H1 (cell line): ENCODE measurements at regions not wholly inside any gene's neighbourhood (a gene's known extent, or its start where the extent isn't known, plus 50 kb on each side); places are given as distances from the start of the nearest gene placed in this dataset.

Experiments
- CTCF ChIA-PET: fragments of 300-600 bp; sonication (Branson Sonifier 250); formaldehyde crosslinking; loops from one replicate; lab custom pipeline; 2021; ENCODE audit not compliant: partially characterized antibody; lab: Charles Lee
- POLR2A ChIA-PET: fragments of 300-600 bp; sonication (Branson Sonifier 250); formaldehyde crosslinking; loops from one replicate; lab custom pipeline; 2021; ENCODE audit warnings: inconsistent platforms; ENCODE audit not compliant: partially characterized antibody; lab: Charles Lee
- DNase-seq, 2 experiments: peaks; one replicate each; pipeline versions ENCODE4 v3.0.0 to v3.0.0-alpha.2; 2010 to 2022; ENCODE audit warnings: low spot score in 2 of 2, low read depth in 1 of 2, mixed read lengths in 1 of 2
- FAIRE-seq: peaks from 2 replicates; lab custom pipeline; 2011; peaks lifted over from hg19 to GRCh38; lab: Jason Lieb, UNC
- H2AFZ ChIP-seq: 2 replicates; pipeline ENCODE4 v1.8.1; 2012; ENCODE audit warnings: low read length, inconsistent platforms
- H2AK5ac ChIP-seq: 2 replicates; pipeline ENCODE4 v1.6.1; 2013; ENCODE audit warnings: low read depth, low read length
- H2BK120ac ChIP-seq: replicated peaks from 2 replicates; pipeline ENCODE3; 2013; ENCODE audit warnings: low read depth, low read length, inconsistent platforms
- H2BK12ac ChIP-seq: 2 replicates; pipeline ENCODE4 v1.6.1; 2013; ENCODE audit warnings: low read depth, low read length
- H2BK15ac ChIP-seq: 2 replicates; pipeline ENCODE4 v1.6.1; 2013; ENCODE audit warnings: low read length
- H2BK20ac ChIP-seq: 2 replicates; pipeline ENCODE4 v1.6.1; 2013; ENCODE audit warnings: low read length
- H2BK5ac ChIP-seq: 2 replicates; pipeline ENCODE4 v1.6.1; 2013; ENCODE audit warnings: low read depth, low read length
- H3K14ac ChIP-seq: 2 replicates; pipeline ENCODE4 v1.6.1; 2013; ENCODE audit warnings: inconsistent platforms; ENCODE audit not compliant: insufficient read length
- H3K18ac ChIP-seq: 2 replicates; pipeline ENCODE4 v1.6.1; 2013; ENCODE audit warnings: low read length; ENCODE audit errors: extremely low read depth
- H3K23ac ChIP-seq: 2 replicates; pipeline ENCODE4 v1.6.1; 2013; ENCODE audit warnings: inconsistent platforms; ENCODE audit not compliant: insufficient read length
- H3K23me2 ChIP-seq: 2 replicates; pipeline ENCODE4 v1.6.1; 2013; ENCODE audit warnings: low read depth, low read length
- H3K27ac ChIP-seq: 2 replicates; pipeline ENCODE4 v1.6.1; 2011; ENCODE audit warnings: low read depth, low read length, inconsistent platforms
- H3K27me3 ChIP-seq, 4 experiments: replicated peaks in 1 of 4; 1 replicate in 1 of 4; 2 replicates in 3 of 4; pipeline versions ENCODE4 v1.6.1 to v1.8.1; 2011 to 2013; ENCODE audit warnings: low read length in 3 of 4, mild to moderate bottlenecking in 3 of 4, inconsistent platforms in 2 of 4, mixed read lengths in 2 of 4, moderate library complexity in 1 of 4; ENCODE audit not compliant: control insufficient read depth in 3 of 4, insufficient read depth in 3 of 4; ENCODE audit errors: extremely low read depth in 1 of 4
- H3K36me3 ChIP-seq, 4 experiments: 2 replicates each; pipeline versions ENCODE4 v1.6.1 to v1.8.1; 2011 to 2013; ENCODE audit warnings: mild to moderate bottlenecking in 4 of 4, low read length in 3 of 4, moderate library complexity in 2 of 4, control low read depth in 1 of 4, inconsistent platforms in 1 of 4; ENCODE audit not compliant: insufficient read depth in 4 of 4, control insufficient read depth in 2 of 4
- H3K4ac ChIP-seq: replicated peaks from 2 replicates; pipeline ENCODE3; 2013; ENCODE audit warnings: low read length, low read depth, mixed read lengths, inconsistent platforms; ENCODE audit not compliant: insufficient read length
- H3K4me1 ChIP-seq, 4 experiments: replicated peaks in 1 of 4; 1 replicate in 1 of 4; 2 replicates in 3 of 4; pipeline versions ENCODE4 v1.6.1 to v1.8.1; 2011 to 2013; ENCODE audit warnings: low read length in 3 of 4, inconsistent platforms in 2 of 4, mixed read lengths in 1 of 4; ENCODE audit not compliant: insufficient read depth in 4 of 4, control insufficient read depth in 3 of 4
- H3K4me2 ChIP-seq, 2 experiments: 2 replicates each; pipeline versions ENCODE4 v1.6.1 to v1.8.1; 2011 to 2013; ENCODE audit warnings: low read depth in 2 of 2, low read length in 2 of 2, control low read depth in 1 of 2, inconsistent platforms in 1 of 2, mild to moderate bottlenecking in 1 of 2; ENCODE audit not compliant: insufficient read depth in 1 of 2
- H3K4me3 ChIP-seq, 4 experiments: fragments of 200-600, 300-600 bp in 1 of 4; sonication (generic), shearing (Covaris generic), sonication (Bioruptor Twin) in 1 of 4; 2 replicates each; pipeline versions ENCODE4 v1.5.1 to v1.8.1; 2011 to 2016; ENCODE audit warnings: low read length in 4 of 4, low read depth in 3 of 4, control low read depth in 2 of 4, inconsistent platforms in 2 of 4, mild to moderate bottlenecking in 2 of 4, mixed read lengths in 1 of 4, moderate library complexity in 1 of 4; ENCODE audit not compliant: insufficient read depth in 2 of 4; ENCODE audit errors: extremely low read depth in 1 of 4
- H3K56ac ChIP-seq: replicated peaks from 2 replicates; pipeline ENCODE3; 2013; ENCODE audit warnings: low read depth, mild to moderate bottlenecking, mixed read lengths, low read length, inconsistent platforms; ENCODE audit not compliant: insufficient read length
- H3K79me1 ChIP-seq: 2 replicates; pipeline ENCODE4 v1.6.1; 2013; ENCODE audit warnings: low read depth, low read length, control low read depth
- H3K79me2 ChIP-seq, 2 experiments: 2 replicates each; pipeline versions ENCODE4 v1.6.1 to v1.8.1; 2012 to 2013; ENCODE audit warnings: low read length in 2 of 2, mild to moderate bottlenecking in 2 of 2, inconsistent platforms in 1 of 2; ENCODE audit not compliant: insufficient read depth in 2 of 2, control insufficient read depth in 1 of 2
- H3K9ac ChIP-seq, 4 experiments: replicated peaks in 1 of 4; 1 replicate in 1 of 4; 2 replicates in 3 of 4; pipeline versions ENCODE4 v1.6.1 to v1.8.1; 2011 to 2013; ENCODE audit warnings: low read depth in 3 of 4, low read length in 3 of 4, control low read depth in 2 of 4, mild to moderate bottlenecking in 2 of 4, moderate library complexity in 2 of 4, inconsistent platforms in 1 of 4; ENCODE audit errors: extremely low read depth in 1 of 4
- H3K9me3 ChIP-seq, 2 experiments: 2 replicates each; pipeline versions ENCODE4 v1.6.1 to v1.8.1; 2012 to 2013; ENCODE audit warnings: mild to moderate bottlenecking in 2 of 2, moderate library complexity in 2 of 2, control low read depth in 1 of 2, inconsistent platforms in 1 of 2, low read depth in 1 of 2, low read length in 1 of 2, mixed read lengths in 1 of 2; ENCODE audit not compliant: insufficient read depth in 2 of 2
- H4K20me1 ChIP-seq, 2 experiments: replicated peaks in 1 of 2; 2 replicates each; pipeline versions ENCODE3 to v1.8.1; 2011 to 2013; ENCODE audit warnings: inconsistent platforms in 2 of 2, low read length in 2 of 2, mild to moderate bottlenecking in 1 of 2; ENCODE audit not compliant: insufficient read depth in 2 of 2, control insufficient read depth in 1 of 2
- H4K5ac ChIP-seq: 2 replicates; pipeline ENCODE4 v1.6.1; 2013; ENCODE audit warnings: low read length, low read depth, mixed read lengths, inconsistent platforms; ENCODE audit not compliant: insufficient read length
- H4K8ac ChIP-seq: 2 replicates; pipeline ENCODE4 v1.8.0; 2013; ENCODE audit warnings: mild to moderate bottlenecking, moderate library complexity, low read length, inconsistent platforms; ENCODE audit not compliant: insufficient read depth; ENCODE audit errors: extremely low read depth
- H4K91ac ChIP-seq: replicated peaks from 2 replicates; pipeline ENCODE3; 2013; ENCODE audit warnings: low read length, mixed read lengths, inconsistent platforms; ENCODE audit not compliant: insufficient read length
- ATF2 ChIP-seq: IDR thresholded peaks from 2 replicates; pipeline ENCODE4 v1.6.1; 2012; ENCODE audit warnings: low read length, inconsistent platforms
- FOSL1 ChIP-seq: IDR thresholded peaks from 2 replicates; pipeline ENCODE4 v1.6.1; 2011; ENCODE audit warnings: mild to moderate bottlenecking, low read depth, low read length, moderate library complexity; ENCODE audit not compliant: insufficient read depth
- GTF2F1 ChIP-seq: IDR thresholded peaks from 2 replicates; pipeline ENCODE4 v1.6.1; 2012; ENCODE audit warnings: low read depth, low read length, improper control_type of control experiment, borderline replicate concordance
- JUND ChIP-seq: IDR thresholded peaks from 2 replicates; pipeline ENCODE4 v1.6.1; 2011; ENCODE audit warnings: mild to moderate bottlenecking, improper control_type of control experiment, low read length
- RAD21 ChIP-seq, 2 experiments: IDR thresholded peaks in 1 of 2; conservative IDR thresholded peaks in 1 of 2; 2 replicates each; pipeline ENCODE4 v1.6.1; 2011; ENCODE audit warnings: low read depth in 2 of 2, low read length in 2 of 2, improper control_type of control experiment in 1 of 2, inconsistent platforms in 1 of 2, mild to moderate bottlenecking in 1 of 2, moderate library complexity in 1 of 2
- SAP30 ChIP-seq: fragments of 300-600 bp; sonication (generic); IDR thresholded peaks from 2 replicates; pipeline ENCODE4 v1.7.1; 2012; ENCODE audit warnings: low read length, moderate library complexity, mild to moderate bottlenecking, inconsistent platforms; ENCODE audit not compliant: insufficient read depth, insufficient replicate concordance
- SP2 ChIP-seq: IDR thresholded peaks from 2 replicates; pipeline ENCODE4 v1.6.1; 2012; ENCODE audit warnings: mild to moderate bottlenecking, low read length, inconsistent platforms
- WGBS, 2 experiments: shearing (Covaris generic) in 1 of 2; methylation state at CpG; one replicate each; pipeline versions ENCODE4 v1.1.6 to v1.1.7; 2013 to 2015; ENCODE audit warnings: low lambda C conversion rate in 2 of 2, mixed read lengths in 2 of 2, inconsistent platforms in 1 of 2, low coverage in 1 of 2, missing lambda C conversion rate in 1 of 2; ENCODE audit not compliant: insufficient replicate concordance in 2 of 2, insufficient coverage in 1 of 2, insufficient read length in 1 of 2; ENCODE audit errors: extremely low coverage in 1 of 2, missing lambda C conversion rate in 1 of 2; 5-methylcytosine and 5-hydroxymethylcytosine counted together

- no peak for DNase-seq
- Histone ChIP-seq H4K91ac (no peak overlapping the region), H3K14ac (no peak overlapping the region), H2BK20ac (no peak overlapping the region), H4K5ac (no peak overlapping the region), H4K8ac (no peak overlapping the region), H2BK120ac (no peak overlapping the region), H3K27me3 (no peaks in the 10 kb centered on the region), H3K4me3 (no peak overlapping the region), H3K23me2 (no peaks in the 10 kb centered on the region), H3K4ac (no peak overlapping the region), H3K9ac (no peak overlapping the region), H2BK15ac (no peak overlapping the region), H2AFZ (no peak overlapping the region), H3K79me1 (no peaks in the 10 kb centered on the region), H2AK5ac (no peak overlapping the region), H3K4me1 (no peaks in the 10 kb centered on the region), H2BK12ac (no peak overlapping the region), H3K27ac (no peak overlapping the region), H3K56ac (no peak overlapping the region), H3K79me2 (no peaks in the 10 kb centered on the region), H3K4me2 (no peak overlapping the region), H3K9me3 (no peaks in the 10 kb centered on the region), H4K20me1 (no peaks in the 10 kb centered on the region), H2BK5ac (no peak overlapping the region), H3K36me3 (no peaks in the 10 kb centered on the region), H3K23ac (no peak overlapping the region), H3K18ac (no peak overlapping the region)
- no peak for FAIRE-seq
- POLR2A ChIA-PET: no interaction called here
- 89% methylated on average over 2 of the region's 2 CpGs; no CpG with 5 or more reads in 1 of the 2 experiments for WGBS, 2 experiments
- CTCF ChIA-PET: no interaction called here
- TF ChIP-seq JUND (no peak), FOSL1 (no peak), SP2 (no peak), RAD21 (IDR thresholded peaks at IDR 0.05 in 1 of 2, conservative IDR thresholded peaks at IDR 0.05 in 1 of 2; ENCODE audit: low read depth in 2 of 2, low read length in 2 of 2) (no peak), SAP30 (no peak), ATF2 (no peak), GTF2F1 (no peak)
Observed at GRCh38 chr2:146777181-146777580, 1067.6 kb upstream of the ACVR2A start.
